ENCODE measurements at regions not wholly inside any gene's neighbourhood (a gene's known extent, or its start where the extent isn't known, plus 50 kb on each side); places are given as distances from the start of the nearest gene placed in this dataset.

DNA sequence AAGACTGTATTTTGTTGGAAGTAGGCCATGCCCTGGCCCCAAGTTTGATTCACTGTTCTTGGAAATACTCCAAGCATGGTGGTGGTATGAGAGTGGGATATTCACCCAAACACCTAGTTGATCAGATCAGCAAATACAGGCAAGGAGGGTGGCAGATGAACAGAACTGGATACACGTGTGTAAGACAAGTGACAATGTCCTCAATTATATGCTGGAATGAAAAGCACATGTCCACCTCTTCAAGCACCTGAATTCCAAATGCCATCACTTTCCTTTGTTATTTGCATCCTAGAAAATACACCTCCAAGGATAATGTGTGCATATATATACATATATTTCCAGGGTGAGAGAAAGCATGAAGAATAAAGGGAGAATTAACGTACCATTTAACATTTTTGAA lies 131.8 kb upstream of the ZEB1 start:
- TF ChIP-seq, protein P1, sequence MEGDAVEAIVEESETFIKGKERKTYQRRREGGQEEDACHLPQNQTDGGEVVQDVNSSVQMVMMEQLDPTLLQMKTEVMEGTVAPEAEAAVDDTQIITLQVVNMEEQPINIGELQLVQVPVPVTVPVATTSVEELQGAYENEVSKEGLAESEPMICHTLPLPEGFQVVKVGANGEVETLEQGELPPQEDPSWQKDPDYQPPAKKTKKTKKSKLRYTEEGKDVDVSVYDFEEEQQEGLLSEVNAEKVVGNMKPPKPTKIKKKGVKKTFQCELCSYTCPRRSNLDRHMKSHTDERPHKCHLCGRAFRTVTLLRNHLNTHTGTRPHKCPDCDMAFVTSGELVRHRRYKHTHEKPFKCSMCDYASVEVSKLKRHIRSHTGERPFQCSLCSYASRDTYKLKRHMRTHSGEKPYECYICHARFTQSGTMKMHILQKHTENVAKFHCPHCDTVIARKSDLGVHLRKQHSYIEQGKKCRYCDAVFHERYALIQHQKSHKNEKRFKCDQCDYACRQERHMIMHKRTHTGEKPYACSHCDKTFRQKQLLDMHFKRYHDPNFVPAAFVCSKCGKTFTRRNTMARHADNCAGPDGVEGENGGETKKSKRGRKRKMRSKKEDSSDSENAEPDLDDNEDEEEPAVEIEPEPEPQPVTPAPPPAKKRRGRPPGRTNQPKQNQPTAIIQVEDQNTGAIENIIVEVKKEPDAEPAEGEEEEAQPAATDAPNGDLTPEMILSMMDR (IDR thresholded peaks at IDR 0.05): no peak
- TF ChIP-seq POLR2A (IDR thresholded peaks at IDR 0.05): no peak

All from uterus (tissue), 2 donors.